ENCODE measurements at regions not wholly inside any gene's neighbourhood (a gene's known extent, or its start where the extent isn't known, plus 50 kb on each side); places are given as distances from the start of the nearest gene placed in this dataset.

GRCh38 chr1:209319057-209319432 lies 264.5 kb upstream of the CAMK1G start:
- Mint-ChIP-seq H3K9me3 (ENCODE audit: unreplicated experiment) (peaks cover under 1% of the 10 kb centered on the region), H3K36me3 (ENCODE audit: insufficient read depth, unreplicated experiment) (no peaks in the 10 kb centered on the region), H3K4me1 (ENCODE audit: low read depth, unreplicated experiment) (no peaks in the 10 kb centered on the region), H3K4me3 (ENCODE audit: unreplicated experiment) (no peak overlapping the region), H3K27me3 (ENCODE audit: insufficient read depth, unreplicated experiment) (peaks cover under 1% of the 10 kb centered on the region), H3K27ac (ENCODE audit: unreplicated experiment) (no peak overlapping the region)
- CTCF ChIA-PET = no interaction called here
- TF ChIP-seq, protein P1, sequence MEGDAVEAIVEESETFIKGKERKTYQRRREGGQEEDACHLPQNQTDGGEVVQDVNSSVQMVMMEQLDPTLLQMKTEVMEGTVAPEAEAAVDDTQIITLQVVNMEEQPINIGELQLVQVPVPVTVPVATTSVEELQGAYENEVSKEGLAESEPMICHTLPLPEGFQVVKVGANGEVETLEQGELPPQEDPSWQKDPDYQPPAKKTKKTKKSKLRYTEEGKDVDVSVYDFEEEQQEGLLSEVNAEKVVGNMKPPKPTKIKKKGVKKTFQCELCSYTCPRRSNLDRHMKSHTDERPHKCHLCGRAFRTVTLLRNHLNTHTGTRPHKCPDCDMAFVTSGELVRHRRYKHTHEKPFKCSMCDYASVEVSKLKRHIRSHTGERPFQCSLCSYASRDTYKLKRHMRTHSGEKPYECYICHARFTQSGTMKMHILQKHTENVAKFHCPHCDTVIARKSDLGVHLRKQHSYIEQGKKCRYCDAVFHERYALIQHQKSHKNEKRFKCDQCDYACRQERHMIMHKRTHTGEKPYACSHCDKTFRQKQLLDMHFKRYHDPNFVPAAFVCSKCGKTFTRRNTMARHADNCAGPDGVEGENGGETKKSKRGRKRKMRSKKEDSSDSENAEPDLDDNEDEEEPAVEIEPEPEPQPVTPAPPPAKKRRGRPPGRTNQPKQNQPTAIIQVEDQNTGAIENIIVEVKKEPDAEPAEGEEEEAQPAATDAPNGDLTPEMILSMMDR (IDR thresholded peaks at IDR 0.05; ENCODE audit: insufficient read depth in 1 of 2, low read depth in 1 of 2, low read length in 1 of 2, severe bottlenecking in 1 of 2, unreplicated experiment in 1 of 2) = no peak
- BruUV-seq (replicated peaks) = no TSS peak
- POLR2A ChIA-PET = interaction anchor here (0.6 kb wide), 1 partner anchor 109 kb away, joined by 3 read pairs; no protein-coding TSS in a partner anchor
- no peak for DNase-seq
- no peaks in the 10 kb centered on the region for H3K9me3 ChIP-seq
- H3K4me3 ChIP-seq (ENCODE audit: low read depth, low read length) = no peak overlapping the region
- H3K4me1 ChIP-seq = no peaks in the 10 kb centered on the region
- intact Hi-C loops (cut with micrococcal nuclease; ENCODE audit: unreplicated experiment) = no loop called here
- no peaks in the 10 kb centered on the region for H3K27me3 ChIP-seq (replicated peaks; ENCODE audit: control insufficient read depth, insufficient read depth, low read length)
- no peaks in the 10 kb centered on the region for H3K36me3 ChIP-seq (ENCODE audit: control insufficient read depth, insufficient read depth, low read length)

GRCh38 chr1:209319549-209319948 lies 264.0 kb upstream of the CAMK1G start:
- Mint-ChIP-seq H3K27ac (ENCODE audit: unreplicated experiment) (no peak overlapping the region), H3K27me3 (ENCODE audit: insufficient read depth, unreplicated experiment) (no peaks in the 10 kb centered on the region), H3K9me3 (ENCODE audit: unreplicated experiment) (no peaks in the 10 kb centered on the region), H3K4me3 (ENCODE audit: unreplicated experiment) (no peak overlapping the region), H3K36me3 (ENCODE audit: insufficient read depth, unreplicated experiment) (no peaks in the 10 kb centered on the region), H3K4me1 (ENCODE audit: low read depth, unreplicated experiment) (no peaks in the 10 kb centered on the region)
- intact Hi-C loops (cut with micrococcal nuclease; ENCODE audit: unreplicated experiment) = no loop called here
- Histone ChIP-seq H3K4me1 (no peaks in the 10 kb centered on the region), H3K36me3 (ENCODE audit: control insufficient read depth, insufficient read depth, low read length) (no peaks in the 10 kb centered on the region), H3K9me3 (no peaks in the 10 kb centered on the region), H3K27me3 (replicated peaks; ENCODE audit: control insufficient read depth, insufficient read depth, low read length) (no peaks in the 10 kb centered on the region), H3K4me3 (ENCODE audit: low read depth, low read length) (no peak overlapping the region)
- ChIA-PET POLR2A (interaction anchor here (0.5 to 0.6 kb wide), 2 partner anchors 9 to 109 kb away, joined by 3 read pairs; no protein-coding TSS in a partner anchor), CTCF (no interaction called here)
- no peak for DNase-seq
- TF ChIP-seq, protein P1 (IDR thresholded peaks at IDR 0.05; ENCODE audit: insufficient read depth in 1 of 2, low read depth in 1 of 2, low read length in 1 of 2, severe bottlenecking in 1 of 2, unreplicated experiment in 1 of 2) = no peak
- no TSS peak for BruUV-seq (replicated peaks)

DNA sequence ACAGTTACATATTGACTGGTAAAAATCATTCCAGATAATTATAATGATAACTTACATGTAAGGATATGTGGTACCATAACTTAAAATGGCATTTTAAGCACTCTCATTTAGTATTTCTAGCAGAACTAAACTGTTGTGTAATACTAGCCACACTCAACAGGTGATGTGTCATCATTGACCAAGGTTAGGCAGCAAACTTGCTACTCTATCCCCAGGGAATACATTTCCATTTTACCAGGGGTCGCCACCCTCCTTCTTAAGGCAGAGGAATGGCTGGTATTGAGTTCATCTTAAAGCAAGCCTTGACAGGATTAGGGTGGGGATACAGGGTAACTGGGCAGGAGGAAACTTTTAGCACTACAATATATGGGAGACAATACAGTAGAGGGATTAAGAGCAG lies 259.8 kb upstream of the CAMK1G start:
- no peak for DNase-seq
- ChIA-PET CTCF (no interaction called here), POLR2A (no interaction called here)
- Mint-ChIP-seq H3K27ac (ENCODE audit: unreplicated experiment) (no peak overlapping the region), H3K4me1 (ENCODE audit: low read depth, unreplicated experiment) (no peaks in the 10 kb centered on the region), H3K9me3 (ENCODE audit: unreplicated experiment) (no peaks in the 10 kb centered on the region), H3K4me3 (ENCODE audit: unreplicated experiment) (no peak overlapping the region), H3K27me3 (ENCODE audit: insufficient read depth, unreplicated experiment) (no peaks in the 10 kb centered on the region), H3K36me3 (ENCODE audit: insufficient read depth, unreplicated experiment) (no peaks in the 10 kb centered on the region)
- no TSS peak for BruUV-seq (replicated peaks)
- H3K36me3 ChIP-seq (ENCODE audit: control insufficient read depth, insufficient read depth, low read length) = no peaks in the 10 kb centered on the region
- no peaks in the 10 kb centered on the region for H3K27me3 ChIP-seq (replicated peaks; ENCODE audit: control insufficient read depth, insufficient read depth, low read length)
- H3K4me1 ChIP-seq = no peaks in the 10 kb centered on the region
- H3K4me3 ChIP-seq (ENCODE audit: low read depth, low read length) = no peak overlapping the region
- intact Hi-C loops (cut with micrococcal nuclease; ENCODE audit: unreplicated experiment) = loop anchor here (2.0 kb wide), 1 partner anchor 25 kb away; no protein-coding TSS in a partner anchor
- TF ChIP-seq, protein P1 (IDR thresholded peaks at IDR 0.05; ENCODE audit: insufficient read depth in 1 of 2, low read depth in 1 of 2, low read length in 1 of 2, severe bottlenecking in 1 of 2, unreplicated experiment in 1 of 2) = no peak
- H3K9me3 ChIP-seq = no peaks in the 10 kb centered on the region

Measured in Caco-2 (cell line).